Progenitor cell of endocrine pancreas (in vitro differentiated cells): ENCODE measurements at regions not wholly inside any gene's neighbourhood (a gene's known extent, or its start where the extent isn't known, plus 50 kb on each side); places are given as distances from the start of the nearest gene placed in this dataset.

Source experiments
- DNase-seq: peaks from one replicate; pipeline ENCODE4 v3.0.0; 2021; ENCODE audit warnings: low spot score; ENCODE audit not compliant: unreplicated experiment
- H3K27ac Mint-ChIP-seq: 2 replicates; pipeline ENCODE4 v1.8.0; 2021; ENCODE audit warnings: mild to moderate bottlenecking, moderate library complexity, mixed read lengths
- H3K27me3 Mint-ChIP-seq: 2 replicates; pipeline ENCODE4 v1.8.0; 2021; ENCODE audit warnings: mixed read lengths
- H3K36me3 Mint-ChIP-seq: 2 replicates; pipeline ENCODE4 v1.8.0; 2022; ENCODE audit warnings: mixed read lengths; ENCODE audit not compliant: insufficient read depth
- H3K4me1 Mint-ChIP-seq: 2 replicates; pipeline ENCODE4 v1.8.0; 2021; ENCODE audit warnings: low read depth, mixed read lengths
- H3K4me3 Mint-ChIP-seq: 2 replicates; pipeline ENCODE4 v1.8.0; 2021; ENCODE audit warnings: low read depth, mild to moderate bottlenecking, moderate library complexity, mixed read lengths
- H3K9me3 Mint-ChIP-seq: 2 replicates; pipeline ENCODE4 v1.8.0; 2021; ENCODE audit warnings: low read depth, mixed read lengths
- CTCF ChIP-seq: fragments of 200-600 bp; sonication (generic); IDR thresholded peaks from one replicate; pipeline ENCODE4 v1.5.0; 2021; ENCODE audit warnings: antibody characterized with exemption, mild to moderate bottlenecking; ENCODE audit not compliant: unreplicated experiment

DNA sequence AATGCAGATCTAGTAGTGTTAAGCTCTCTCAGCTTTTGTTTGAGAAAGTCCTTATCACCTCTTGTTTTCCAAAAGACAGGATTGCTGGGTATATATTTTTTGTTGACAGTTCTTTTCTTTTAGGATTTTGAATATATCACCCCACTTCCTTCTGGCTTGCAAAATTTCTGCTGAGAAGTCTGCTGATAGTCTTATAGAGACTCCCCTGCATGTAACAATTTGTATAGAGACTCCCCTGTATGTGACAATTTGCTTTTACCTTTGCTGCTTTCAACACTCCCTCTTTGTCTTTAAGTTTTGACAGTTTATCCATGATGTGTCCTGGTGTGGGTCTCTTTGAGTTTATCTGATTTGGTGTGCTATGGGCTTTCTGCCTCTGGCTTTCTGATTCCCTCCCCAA is 115.0 kb upstream of the CCDC85A start:
- no peaks in the 10 kb centered on the region for H3K4me1 Mint-ChIP-seq
- no peak for DNase-seq

GRCh38 chr2:56077359-56077915 is 106.4 kb upstream of the CCDC85A start:
- Mint-ChIP-seq H3K27me3 (no peaks in the 10 kb centered on the region), H3K27ac (no peak overlapping the region), H3K9me3 (no peaks in the 10 kb centered on the region), H3K36me3 (no peaks in the 10 kb centered on the region), H3K4me1 (peaks cover 5% of the 10 kb centered on the region), H3K4me3 (no peak overlapping the region)
- TF ChIP-seq CTCF: peak; percentile 77
- DNase-seq: peak; percentile 17

More for the DNA sequence above, 115.0 kb upstream of the CCDC85A start:
- Mint-ChIP-seq H3K27ac (no peak overlapping the region), H3K9me3 (peaks cover 29% of the 10 kb centered on the region), H3K4me3 (no peak overlapping the region), H3K27me3 (peaks cover 3% of the 10 kb centered on the region), H3K36me3 (no peaks in the 10 kb centered on the region)
- no peak for TF ChIP-seq CTCF

GRCh38 chr2:56082665-56083064 is 101.1 kb upstream of the CCDC85A start:
- DNase-seq: no peak
- no peak overlapping the region for H3K4me3 Mint-ChIP-seq
- H3K27ac Mint-ChIP-seq: no peak overlapping the region
- peaks cover 2% of the 10 kb centered on the region for H3K4me1 Mint-ChIP-seq
- TF ChIP-seq CTCF: no peak
- no peaks in the 10 kb centered on the region for H3K27me3 Mint-ChIP-seq
- H3K9me3 Mint-ChIP-seq: no peaks in the 10 kb centered on the region
- H3K36me3 Mint-ChIP-seq: no peaks in the 10 kb centered on the region

DNA sequence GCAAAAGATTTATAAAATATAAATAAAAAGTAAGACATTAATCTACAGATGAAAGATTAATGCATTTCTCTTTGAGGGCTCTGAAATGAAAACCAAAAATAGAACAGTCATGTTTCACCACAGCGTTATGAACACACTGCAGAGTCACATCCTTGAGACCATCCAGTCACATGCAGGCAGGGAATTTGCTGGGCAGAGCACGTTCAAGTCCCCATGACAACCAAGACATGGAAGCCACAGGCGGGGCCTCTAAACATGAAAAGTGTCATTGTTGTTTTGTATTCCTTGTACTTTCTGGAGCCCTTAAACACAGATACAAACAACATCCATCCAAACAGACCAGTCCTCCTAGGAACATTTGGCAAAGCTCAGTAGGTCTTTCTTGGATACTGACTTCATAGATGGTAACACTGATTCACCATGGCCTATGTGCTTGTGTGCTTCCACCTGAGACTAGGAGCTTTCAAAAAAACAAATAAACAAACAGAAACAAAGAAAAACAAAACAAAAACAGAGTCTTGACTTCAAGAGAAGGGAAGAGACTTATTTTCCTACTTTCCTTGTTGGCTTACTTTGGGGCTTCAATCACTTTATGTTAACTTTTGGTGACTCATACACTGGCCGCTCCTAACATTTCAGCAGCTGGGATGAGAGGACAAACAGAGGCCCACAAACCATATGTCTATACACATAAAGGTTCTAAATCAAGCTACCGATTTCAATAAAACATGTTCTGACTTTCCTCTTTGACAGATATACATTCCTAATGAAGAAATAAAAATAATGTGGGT is 99.5 kb upstream of the CCDC85A start:
- H3K4me3 Mint-ChIP-seq: no peak overlapping the region
- no peaks in the 10 kb centered on the region for H3K27me3 Mint-ChIP-seq
- DNase-seq: no peak
- H3K4me1 Mint-ChIP-seq: peaks cover 2% of the 10 kb centered on the region
- H3K27ac Mint-ChIP-seq: no peak overlapping the region
- H3K36me3 Mint-ChIP-seq: no peaks in the 10 kb centered on the region
- H3K9me3 Mint-ChIP-seq: no peaks in the 10 kb centered on the region
- no peak for TF ChIP-seq CTCF

- Mint-ChIP-seq H3K27me3 (peaks cover 4% of the 10 kb centered on the region), H3K27ac (no peak overlapping the region), H3K36me3 (no peaks in the 10 kb centered on the region), H3K9me3 (no peaks in the 10 kb centered on the region), H3K4me1 (peaks cover 2% of the 10 kb centered on the region), H3K4me3 (no peak overlapping the region)
- TF ChIP-seq CTCF: no peak
- no peak for DNase-seq
Observed at GRCh38 chr2:56086336-56086735, 97.5 kb upstream of the CCDC85A start.
